ENCODE measurements at regions not wholly inside any gene's neighbourhood (a gene's known extent, or its start where the extent isn't known, plus 50 kb on each side); places are given as distances from the start of the nearest gene placed in this dataset.

- Mint-ChIP-seq H3K27me3 (peaks cover 17% of the 10 kb centered on the region), H3K36me3 (no peaks in the 10 kb centered on the region), H3K9me3 (peaks cover 0 to 4% (median 0%) of the 10 kb centered on the region in 7 donors), H3K4me1 (no peaks in the 10 kb centered on the region), H3K4me3 (no peak overlapping the region), H3K27ac (peak overlapping the region in 1 of 3 donors; percentile 92)
- Histone ChIP-seq H3K4me1 (ENCODE audit: control insufficient read depth, insufficient read depth, low read length, poor library complexity, severe bottlenecking) (no peaks in the 10 kb centered on the region), H3K36me3 (ENCODE audit: control insufficient read depth, insufficient read depth, low read length) (no peaks in the 10 kb centered on the region), H3K27ac (ENCODE audit: insufficient read depth, low read length, poor library complexity, severe bottlenecking) (no peak overlapping the region), H3K4me3 (ENCODE audit: low read depth, low read length) (no peak overlapping the region), H3K9me3 (ENCODE audit: control insufficient read depth in 2 of 2, low read length in 2 of 2) (no peaks in the 10 kb centered on the region), H3K27me3 (ENCODE audit: control insufficient read depth, insufficient read depth, low read length) (no peaks in the 10 kb centered on the region)
- no peak for DNase-seq
- ATAC-seq (ENCODE audit: low read depth in 2 of 2), result no peak
Observed at GRCh38 chr1:37393173-37394120, 80.9 kb upstream of the ZC3H12A start.

DNA sequence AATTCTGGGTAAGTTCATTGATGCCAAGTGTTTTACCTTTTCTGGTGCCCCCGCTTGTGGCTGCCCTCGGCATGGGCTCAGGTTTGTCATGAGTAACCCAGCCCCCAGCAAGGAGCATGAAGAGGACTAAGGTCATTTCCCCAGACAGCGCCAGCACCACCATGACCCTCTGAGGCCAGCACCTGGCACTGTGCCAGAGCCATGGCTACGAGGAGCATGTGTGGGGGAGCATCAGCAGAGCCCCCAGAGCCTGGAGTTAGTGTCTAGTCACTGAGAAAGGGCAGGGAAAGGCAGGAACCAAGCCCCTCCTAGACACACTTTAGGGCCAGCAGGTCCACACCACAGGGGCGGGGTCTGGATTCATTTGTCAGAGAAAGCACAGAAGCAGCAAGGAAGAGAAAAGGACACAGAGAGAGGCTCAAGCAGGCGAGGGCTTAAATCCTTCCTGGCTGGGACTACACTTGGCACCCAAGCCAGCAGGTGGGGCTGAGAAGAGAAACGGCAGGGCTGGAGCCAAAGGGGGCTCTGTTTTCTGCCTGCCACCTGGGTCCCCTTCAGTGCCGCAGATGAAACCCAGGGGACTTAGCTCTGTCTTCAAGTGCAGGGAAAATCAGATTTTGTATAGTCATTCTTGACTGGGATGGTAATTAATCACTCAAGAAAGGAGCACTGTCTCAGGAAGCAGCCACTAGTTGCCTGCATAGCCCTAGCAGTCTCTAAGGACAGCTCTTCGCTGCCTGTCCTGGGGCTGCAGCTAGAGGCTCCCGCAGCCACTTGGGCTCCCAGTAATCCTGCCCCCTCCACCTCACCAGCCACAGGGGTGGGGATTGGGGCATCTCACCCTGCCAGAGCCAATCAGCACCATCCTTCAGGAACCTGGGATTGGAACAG lies 79.6 kb upstream of the ZC3H12A start:
- no peak for ATAC-seq (ENCODE audit: low read depth in 2 of 2)

GRCh38 chr1:37398096-37398495 lies 76.3 kb upstream of the ZC3H12A start:
- Histone ChIP-seq H3K27me3 (ENCODE audit: control insufficient read depth, insufficient read depth, low read length) (no peaks in the 10 kb centered on the region), H3K9me3 (ENCODE audit: control insufficient read depth in 2 of 2, low read length in 2 of 2) (no peaks in the 10 kb centered on the region), H3K36me3 (ENCODE audit: control insufficient read depth, insufficient read depth, low read length) (no peaks in the 10 kb centered on the region), H3K4me3 (ENCODE audit: low read depth, low read length) (no peak overlapping the region), H3K27ac (ENCODE audit: insufficient read depth, low read length, poor library complexity, severe bottlenecking) (no peak overlapping the region), H3K4me1 (ENCODE audit: control insufficient read depth, insufficient read depth, low read length, poor library complexity, severe bottlenecking) (no peaks in the 10 kb centered on the region)
- DNase-seq (no peak), ATAC-seq (ENCODE audit: low read depth in 2 of 2) (no peak)
- Mint-ChIP-seq H3K4me3 (no peak overlapping the region), H3K27me3 (peaks cover 10% of the 10 kb centered on the region), H3K36me3 (no peaks in the 10 kb centered on the region), H3K9me3 (peaks cover 0 to 4% (median 0%) of the 10 kb centered on the region in 7 donors), H3K4me1 (no peaks in the 10 kb centered on the region), H3K27ac (no peak overlapping the region)

More for the DNA sequence above, 79.6 kb upstream of the ZC3H12A start:
- H3K4me1 Mint-ChIP-seq, result no peaks in the 10 kb centered on the region
- no peaks in the 10 kb centered on the region for H3K36me3 Mint-ChIP-seq
- peaks cover 0 to 4% (median 0%) of the 10 kb centered on the region in 7 donors for H3K9me3 Mint-ChIP-seq
- no peaks in the 10 kb centered on the region for H3K4me1 ChIP-seq (ENCODE audit: control insufficient read depth, insufficient read depth, low read length, poor library complexity, severe bottlenecking)
- H3K4me3 Mint-ChIP-seq, result no peak overlapping the region
- no peak overlapping the region for H3K27ac Mint-ChIP-seq
- H3K9me3 ChIP-seq (ENCODE audit: control insufficient read depth in 2 of 2, low read length in 2 of 2), result no peaks in the 10 kb centered on the region
- H3K36me3 ChIP-seq (ENCODE audit: control insufficient read depth, insufficient read depth, low read length), result no peaks in the 10 kb centered on the region
- no peaks in the 10 kb centered on the region for H3K27me3 ChIP-seq (ENCODE audit: control insufficient read depth, insufficient read depth, low read length)
- DNase-seq, result no peak
- no peak overlapping the region for H3K4me3 ChIP-seq (ENCODE audit: low read depth, low read length)
- peaks cover 17% of the 10 kb centered on the region for H3K27me3 Mint-ChIP-seq
- no peak overlapping the region for H3K27ac ChIP-seq (ENCODE audit: insufficient read depth, low read length, poor library complexity, severe bottlenecking)

DNA sequence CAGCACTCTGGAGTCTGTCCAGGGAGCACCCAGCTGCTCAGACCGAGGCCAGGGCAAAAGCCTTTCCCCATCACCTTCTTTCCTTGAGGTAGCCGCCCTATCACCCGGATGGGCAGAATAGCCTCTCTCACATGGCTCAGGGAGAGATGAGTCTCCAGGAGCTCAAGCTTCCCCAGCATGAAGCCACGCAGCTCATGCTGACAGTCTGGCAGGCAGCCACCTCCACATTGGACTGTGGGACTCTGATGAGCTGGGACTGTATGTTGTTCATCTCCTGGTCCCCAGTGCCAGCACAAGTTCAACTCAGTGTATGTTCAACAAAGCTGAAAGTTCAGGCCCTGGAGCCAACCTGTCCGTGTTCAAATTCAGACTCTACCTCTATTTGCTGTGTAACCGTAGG lies 75.2 kb upstream of the ZC3H12A start:
- Mint-ChIP-seq H3K27me3 (peaks cover 10% of the 10 kb centered on the region), H3K27ac (no peak overlapping the region), H3K9me3 (peaks cover 0 to 2% (median 0%) of the 10 kb centered on the region in 7 donors), H3K4me1 (no peaks in the 10 kb centered on the region), H3K4me3 (no peak overlapping the region), H3K36me3 (no peaks in the 10 kb centered on the region)
- ATAC-seq (ENCODE audit: low read depth in 2 of 2) (no peak), DNase-seq (no peak)
- H3K4me1 ChIP-seq (ENCODE audit: control insufficient read depth, insufficient read depth, low read length, poor library complexity, severe bottlenecking), result no peaks in the 10 kb centered on the region
- H3K27me3 ChIP-seq (ENCODE audit: control insufficient read depth, insufficient read depth, low read length), result no peaks in the 10 kb centered on the region
- H3K9me3 ChIP-seq (ENCODE audit: control insufficient read depth in 2 of 2, low read length in 2 of 2), result no peaks in the 10 kb centered on the region
- H3K36me3 ChIP-seq (ENCODE audit: control insufficient read depth, insufficient read depth, low read length), result no peaks in the 10 kb centered on the region
- H3K4me3 ChIP-seq (ENCODE audit: low read depth, low read length), result no peak overlapping the region
- H3K27ac ChIP-seq (ENCODE audit: insufficient read depth, low read length, poor library complexity, severe bottlenecking), result no peak overlapping the region

DNA sequence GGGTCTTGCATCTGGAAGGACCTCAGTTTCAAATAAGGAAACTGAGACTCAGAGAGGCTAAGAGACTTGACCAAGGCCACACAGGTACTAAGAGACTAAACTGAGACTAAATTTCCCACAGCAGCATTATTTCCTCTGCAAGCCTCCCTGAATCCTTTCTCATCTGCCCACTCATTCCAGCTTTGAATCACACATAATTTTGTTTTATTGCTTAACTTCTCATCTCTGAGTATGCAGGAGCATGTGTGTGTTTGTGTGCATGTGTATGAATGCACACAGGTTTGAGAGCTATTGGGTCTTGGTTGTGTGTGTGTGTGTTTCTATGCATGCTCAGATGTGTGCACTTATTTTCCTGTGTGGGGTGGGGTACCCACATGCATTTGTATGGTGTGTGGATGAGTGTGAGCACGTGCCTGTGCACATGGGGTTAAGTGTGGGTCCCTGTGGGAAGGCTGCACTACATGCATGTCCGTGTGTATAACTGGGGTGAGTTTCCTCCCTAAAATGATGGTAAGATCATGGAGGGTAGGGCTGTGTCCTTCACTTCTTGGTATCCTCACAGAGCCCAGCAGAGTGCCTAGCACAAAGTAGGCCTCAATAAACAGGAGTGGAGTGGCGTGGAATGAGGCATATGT lies 74.4 kb upstream of the ZC3H12A start:
- Histone ChIP-seq H3K9me3 (ENCODE audit: control insufficient read depth in 2 of 2, low read length in 2 of 2) (no peaks in the 10 kb centered on the region), H3K4me1 (ENCODE audit: control insufficient read depth, insufficient read depth, low read length, poor library complexity, severe bottlenecking) (no peaks in the 10 kb centered on the region), H3K36me3 (ENCODE audit: control insufficient read depth, insufficient read depth, low read length) (no peaks in the 10 kb centered on the region), H3K27ac (ENCODE audit: insufficient read depth, low read length, poor library complexity, severe bottlenecking) (no peak overlapping the region), H3K4me3 (ENCODE audit: low read depth, low read length) (no peak overlapping the region), H3K27me3 (ENCODE audit: control insufficient read depth, insufficient read depth, low read length) (no peaks in the 10 kb centered on the region)
- H3K4me1 Mint-ChIP-seq, result no peaks in the 10 kb centered on the region
- H3K9me3 Mint-ChIP-seq, result peaks cover 0 to 3% (median 0%) of the 10 kb centered on the region in 7 donors
- DNase-seq (no peak), ATAC-seq (ENCODE audit: low read depth in 2 of 2) (no peak)
- H3K27ac Mint-ChIP-seq, result no peak overlapping the region
- H3K4me3 Mint-ChIP-seq, result no peak overlapping the region
- H3K36me3 Mint-ChIP-seq, result no peaks in the 10 kb centered on the region
- peaks cover 5% of the 10 kb centered on the region for H3K27me3 Mint-ChIP-seq

DNA sequence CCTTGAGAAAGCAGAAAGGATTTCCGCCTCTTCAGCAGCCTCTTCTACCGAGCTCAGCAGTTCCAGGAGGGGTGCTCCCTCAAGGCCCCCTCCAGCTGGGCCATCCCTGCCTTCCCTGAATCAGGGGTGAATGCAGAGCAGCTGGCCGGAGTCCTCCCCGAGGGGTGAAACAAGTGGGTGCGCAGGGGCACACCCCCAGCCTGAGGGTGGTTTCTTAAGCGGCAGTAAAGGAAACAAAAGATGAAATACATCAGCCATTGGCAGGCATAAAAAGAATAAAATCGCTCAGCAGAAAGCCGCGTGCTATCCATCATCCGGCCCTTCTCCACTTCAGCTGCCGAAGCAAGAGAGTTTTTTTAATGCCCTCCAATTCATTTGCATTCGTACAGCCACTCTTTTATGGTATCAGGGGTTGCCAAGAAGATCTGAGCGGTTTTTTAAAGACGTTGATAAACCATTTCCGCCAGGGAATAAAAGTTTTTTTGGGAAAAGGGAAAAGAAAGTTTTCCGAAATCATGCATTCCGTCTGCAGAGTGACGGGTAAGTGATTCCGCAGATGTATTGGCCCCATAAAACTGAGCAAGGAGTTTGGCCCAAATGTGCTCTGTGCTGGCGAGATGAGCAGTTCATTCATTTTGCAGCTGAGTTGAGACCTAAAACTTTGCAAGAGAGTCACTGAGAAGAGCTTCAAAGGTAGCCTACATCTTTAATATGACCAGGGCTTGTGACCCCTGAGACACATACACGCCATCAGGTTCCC lies 73.7 kb upstream of the ZC3H12A start:
- Histone ChIP-seq H3K9me3 (ENCODE audit: control insufficient read depth in 2 of 2, low read length in 2 of 2) (no peaks in the 10 kb centered on the region), H3K27ac (ENCODE audit: insufficient read depth, low read length, poor library complexity, severe bottlenecking) (no peak overlapping the region), H3K4me1 (ENCODE audit: control insufficient read depth, insufficient read depth, low read length, poor library complexity, severe bottlenecking) (no peaks in the 10 kb centered on the region), H3K36me3 (ENCODE audit: control insufficient read depth, insufficient read depth, low read length) (no peaks in the 10 kb centered on the region), H3K4me3 (ENCODE audit: low read depth, low read length) (no peak overlapping the region), H3K27me3 (ENCODE audit: control insufficient read depth, insufficient read depth, low read length) (no peaks in the 10 kb centered on the region)
- peaks cover 0 to 3% (median 0%) of the 10 kb centered on the region in 7 donors for H3K9me3 Mint-ChIP-seq
- H3K27me3 Mint-ChIP-seq, result no peaks in the 10 kb centered on the region
- ATAC-seq (ENCODE audit: low read depth in 2 of 2), result no peak
- H3K27ac Mint-ChIP-seq, result no peak overlapping the region
- no peak for DNase-seq
- H3K4me3 Mint-ChIP-seq, result no peak overlapping the region
- H3K36me3 Mint-ChIP-seq, result no peaks in the 10 kb centered on the region
- no peaks in the 10 kb centered on the region for H3K4me1 Mint-ChIP-seq

DNA sequence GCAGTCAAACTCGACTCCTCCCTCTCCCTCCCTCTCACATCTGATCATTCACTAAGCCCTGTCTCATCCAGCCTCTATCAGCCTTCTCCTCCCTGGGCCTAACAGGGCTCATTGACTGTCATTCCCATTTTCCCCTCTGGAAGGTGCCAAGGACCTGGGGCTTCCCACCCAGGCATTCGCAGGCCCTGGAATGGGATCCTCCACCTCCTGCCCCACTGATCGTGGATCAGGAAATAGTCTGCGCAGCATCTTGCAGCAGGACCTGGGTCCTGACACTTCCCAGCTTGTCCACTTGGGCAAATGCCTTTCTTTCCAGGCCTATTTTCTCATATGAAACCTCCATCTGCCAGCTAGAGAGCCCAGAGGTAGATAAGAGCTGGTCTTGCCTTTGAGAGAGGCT lies 71.2 kb upstream of the ZC3H12A start:
- Histone ChIP-seq H3K9me3 (ENCODE audit: control insufficient read depth in 2 of 2, low read length in 2 of 2) (no peaks in the 10 kb centered on the region), H3K4me1 (ENCODE audit: control insufficient read depth, insufficient read depth, low read length, poor library complexity, severe bottlenecking) (no peaks in the 10 kb centered on the region), H3K27ac (ENCODE audit: insufficient read depth, low read length, poor library complexity, severe bottlenecking) (no peak overlapping the region), H3K4me3 (ENCODE audit: low read depth, low read length) (no peak overlapping the region), H3K27me3 (ENCODE audit: control insufficient read depth, insufficient read depth, low read length) (no peaks in the 10 kb centered on the region), H3K36me3 (ENCODE audit: control insufficient read depth, insufficient read depth, low read length) (no peaks in the 10 kb centered on the region)
- H3K9me3 Mint-ChIP-seq, result peaks cover 0 to 2% (median 0%) of the 10 kb centered on the region in 7 donors
- H3K4me3 Mint-ChIP-seq, result no peak overlapping the region
- ATAC-seq (ENCODE audit: low read depth in 2 of 2), result no peak
- peaks cover 5% of the 10 kb centered on the region for H3K27me3 Mint-ChIP-seq
- no peak for DNase-seq
- H3K4me1 Mint-ChIP-seq, result no peaks in the 10 kb centered on the region
- H3K27ac Mint-ChIP-seq, result no peak overlapping the region
- no peaks in the 10 kb centered on the region for H3K36me3 Mint-ChIP-seq
